SK-N-SH (cell line): ENCODE measurements at regions not wholly inside any gene's neighbourhood (a gene's known extent, or its start where the extent isn't known, plus 50 kb on each side); places are given as distances from the start of the nearest gene placed in this dataset.
"Not testable (repeated sequence)": the region's sequence is repeated elsewhere in the genome, so short reads cannot be mapped to it uniquely, and the experiment has no call there.

Source experiments
- CTCF ChIA-PET: fragments of 300-600, 350-600 bp; formaldehyde crosslinking; extraction: SDS; loops from one replicate; lab custom pipeline; 2021; lab: Yijun Ruan, JAX
- POLR2A ChIA-PET: fragments of 350-600 bp; sonication (Branson Sonifier 250); formaldehyde crosslinking; extraction: SDS; loops from one replicate; lab custom pipeline; 2020; ENCODE audit warnings: antibody characterized with exemption, inconsistent platforms; lab: Yijun Ruan, JAX
- DNase-seq: peaks from one replicate; pipeline ENCODE4 v3.0.0; 2012
- H2AFZ ChIP-seq: fragments of 200-600 bp; sonication (generic); 2 replicates; pipeline ENCODE4 v1.8.1; 2016; ENCODE audit warnings: antibody characterized with exemption, mild to moderate bottlenecking, low read depth
- H3F3A ChIP-seq: fragments of 200-600 bp; sonication (generic); replicated peaks from 2 replicates; pipeline ENCODE3; 2016; ENCODE audit warnings: antibody characterized with exemption, mild to moderate bottlenecking; ENCODE audit not compliant: insufficient read depth
- H3K27ac ChIP-seq, 2 experiments: fragments of 200-500 bp in 1 of 2; fragments of 200-600 bp in 1 of 2; sonication (Bioruptor generic) in 1 of 2; sonication (generic), shearing (Covaris generic) in 1 of 2; 2 replicates each; pipeline versions ENCODE4 v1.5.1 to v1.6.1; 2014 to 2016; ENCODE audit warnings: low read depth in 2 of 2, inconsistent platforms in 1 of 2, low read length in 1 of 2, mild to moderate bottlenecking in 1 of 2, mixed read lengths in 1 of 2
- H3K27me3 ChIP-seq: fragments of 200-600 bp; sonication (generic), shearing (Covaris generic); 2 replicates; pipeline ENCODE4 v1.6.1; 2016; ENCODE audit warnings: mixed run types; ENCODE audit not compliant: insufficient read depth
- H3K36me3 ChIP-seq, 2 experiments: fragments of 200-500 bp in 1 of 2; fragments of 200-600 bp in 1 of 2; sonication (Bioruptor generic) in 1 of 2; sonication (generic) in 1 of 2; replicated peaks in 1 of 2; 2 replicates each; pipeline versions ENCODE3 to v1.5.1; 2014 to 2016; ENCODE audit warnings: low read length in 1 of 2, mild to moderate bottlenecking in 1 of 2; ENCODE audit not compliant: insufficient read depth in 2 of 2, control insufficient read depth in 1 of 2
- H3K4me1 ChIP-seq, 2 experiments: fragments of 200-500 bp in 1 of 2; fragments of 200-600 bp in 1 of 2; sonication (Bioruptor generic) in 1 of 2; sonication (generic), shearing (Covaris generic) in 1 of 2; 2 replicates each; pipeline versions ENCODE4 v1.5.1 to v1.6.1; 2014 to 2016; ENCODE audit warnings: low read depth in 1 of 2, low read length in 1 of 2, mixed run types in 1 of 2; ENCODE audit not compliant: insufficient read depth in 2 of 2, control insufficient read depth in 1 of 2
- H3K4me2 ChIP-seq: fragments of 200-600 bp; sonication (generic), shearing (Covaris generic); 2 replicates; pipeline ENCODE4 v1.6.1; 2017; ENCODE audit warnings: mixed run types
- H3K4me3 ChIP-seq, 2 experiments: fragments of 200-500 bp in 1 of 2; fragments of 200-600 bp in 1 of 2; sonication (Bioruptor generic) in 1 of 2; sonication (generic), shearing (Covaris generic) in 1 of 2; 2 replicates each; pipeline versions ENCODE4 v1.5.1 to v1.8.1; 2014 to 2016; ENCODE audit warnings: low read depth in 2 of 2, inconsistent platforms in 1 of 2, low read length in 1 of 2, mild to moderate bottlenecking in 1 of 2, mixed read lengths in 1 of 2, moderate library complexity in 1 of 2
- H3K79me2 ChIP-seq: fragments of 200-600 bp; sonication (generic); 2 replicates; pipeline ENCODE4 v1.8.1; 2017; ENCODE audit warnings: mild to moderate bottlenecking; ENCODE audit not compliant: insufficient read depth
- H3K9ac ChIP-seq: fragments of 200-600 bp; sonication (generic); 2 replicates; pipeline ENCODE4 v1.6.1; 2017; ENCODE audit warnings: mixed run types
- H3K9me2 ChIP-seq: fragments of 200-600 bp; sonication (generic); 2 replicates; pipeline ENCODE4 v1.6.1; 2017; ENCODE audit warnings: mixed run types
- H3K9me3 ChIP-seq: fragments of 200-600 bp; sonication (generic); 2 replicates; pipeline ENCODE4 v1.6.1; 2017; ENCODE audit warnings: mixed run types, mild to moderate bottlenecking, moderate library complexity
- H4K20me1 ChIP-seq: fragments of 200-600 bp; sonication (generic); 2 replicates; pipeline ENCODE4 v1.6.1; 2017; ENCODE audit warnings: mild to moderate bottlenecking, mixed run types; ENCODE audit not compliant: insufficient read depth
- CHD2 ChIP-seq: fragments of 150-350 bp; IDR thresholded peaks from 2 replicates; pipeline ENCODE4 v1.6.1; 2018; ENCODE audit warnings: low read length; ENCODE audit not compliant: partially characterized antibody
- GABPA ChIP-seq: IDR thresholded peaks from 2 replicates; pipeline ENCODE4 v1.4.0; 2012; ENCODE audit warnings: low read depth, mild to moderate bottlenecking
- MEF2A ChIP-seq: IDR thresholded peaks from 2 replicates; pipeline ENCODE4 v1.4.0; 2012; ENCODE audit warnings: low read depth, borderline replicate concordance
- POLR2AphosphoS5 ChIP-seq: IDR thresholded peaks from 2 replicates; pipeline ENCODE4 v1.6.1; 2012; ENCODE audit warnings: low read depth, low read length
- RAD21 ChIP-seq: IDR thresholded peaks from 2 replicates; pipeline ENCODE4 v1.6.1; 2012; ENCODE audit warnings: mild to moderate bottlenecking, low read length
- RCOR1 ChIP-seq: fragments of 150-350 bp; IDR thresholded peaks from 2 replicates; pipeline ENCODE4 v1.6.1; 2017; ENCODE audit warnings: antibody characterized with exemption, low read length
- RFX5 ChIP-seq: IDR thresholded peaks from 2 replicates; pipeline ENCODE4 v1.6.1; 2012; ENCODE audit warnings: mild to moderate bottlenecking, improper control_type of control experiment, low read length
- SIN3A ChIP-seq: IDR thresholded peaks from 2 replicates; pipeline ENCODE4 v1.6.1; 2012; ENCODE audit warnings: low read depth, mild to moderate bottlenecking, low read length, moderate library complexity, borderline replicate concordance
- TAF1 ChIP-seq: IDR thresholded peaks from 2 replicates; pipeline ENCODE4 v1.6.1; 2012; ENCODE audit warnings: low read depth, mild to moderate bottlenecking, low read length, moderate library complexity, borderline replicate concordance
- TEAD4 ChIP-seq: IDR thresholded peaks from 2 replicates; pipeline ENCODE4 v1.4.0; 2012; ENCODE audit warnings: mild to moderate bottlenecking, borderline replicate concordance; ENCODE audit not compliant: insufficient read depth
- WGBS: methylation state at CpG from one replicate; pipeline ENCODE4 v1.1.6; 2017; ENCODE audit warnings: low lambda C conversion rate; 5-methylcytosine and 5-hydroxymethylcytosine counted together
- TF ChIP-seq, protein P1 (sequence below): fragments of 150-350 bp; IDR thresholded peaks from 2 replicates; pipeline ENCODE4 v1.6.1; 2016; ENCODE audit warnings: mild to moderate bottlenecking, low read depth, low read length
- TF ChIP-seq, protein P2 (sequence below): IDR thresholded peaks from 2 replicates; pipeline ENCODE4 v1.4.0; 2012; ENCODE audit warnings: low read depth, borderline replicate concordance
- TF ChIP-seq, protein P3 (sequence below): IDR thresholded peaks from 2 replicates; pipeline ENCODE4 v1.4.0; 2012; ENCODE audit warnings: low read depth, borderline replicate concordance

DNA sequence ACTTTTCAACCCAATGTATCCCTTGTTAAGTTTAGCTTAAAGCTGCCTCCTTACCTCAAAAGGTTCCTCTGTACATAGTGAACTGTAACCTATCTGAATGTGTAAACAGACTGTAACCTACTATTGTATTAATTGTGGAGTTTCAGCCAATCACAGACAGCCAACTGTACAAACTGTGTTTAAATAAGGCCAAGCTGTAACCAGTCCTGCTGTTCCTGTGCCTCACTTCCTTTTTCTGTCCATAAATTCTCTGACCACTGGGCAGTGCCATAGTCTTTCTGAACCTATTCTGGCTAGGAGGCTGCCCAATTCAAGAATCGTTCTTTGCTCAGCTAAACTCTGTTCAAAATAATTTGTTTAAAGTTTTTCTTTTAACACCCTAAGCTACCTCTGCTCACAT is 74.7 kb upstream of the DAPK1 start:
- H2AFZ ChIP-seq = no peak overlapping the region
- no peak overlapping the region for H3K9ac ChIP-seq
- no peaks in the 10 kb centered on the region for H3K4me1 ChIP-seq
- no peaks in the 10 kb centered on the region for H3F3A ChIP-seq
- no peaks in the 10 kb centered on the region for H3K27me3 ChIP-seq
- 42% methylated on average over 1 of the region's 1 CpG for WGBS
- no peak overlapping the region for H3K4me2 ChIP-seq
- no peaks in the 10 kb centered on the region for H4K20me1 ChIP-seq
- peak; percentile 27; the same call in 1 of the 2 replicates for TF ChIP-seq RAD21
- TF ChIP-seq, protein P1, sequence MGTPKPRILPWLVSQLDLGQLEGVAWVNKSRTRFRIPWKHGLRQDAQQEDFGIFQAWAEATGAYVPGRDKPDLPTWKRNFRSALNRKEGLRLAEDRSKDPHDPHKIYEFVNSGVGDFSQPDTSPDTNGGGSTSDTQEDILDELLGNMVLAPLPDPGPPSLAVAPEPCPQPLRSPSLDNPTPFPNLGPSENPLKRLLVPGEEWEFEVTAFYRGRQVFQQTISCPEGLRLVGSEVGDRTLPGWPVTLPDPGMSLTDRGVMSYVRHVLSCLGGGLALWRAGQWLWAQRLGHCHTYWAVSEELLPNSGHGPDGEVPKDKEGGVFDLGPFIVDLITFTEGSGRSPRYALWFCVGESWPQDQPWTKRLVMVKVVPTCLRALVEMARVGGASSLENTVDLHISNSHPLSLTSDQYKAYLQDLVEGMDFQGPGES = no peak
- no peaks in the 10 kb centered on the region for H3K79me2 ChIP-seq
- no peak for DNase-seq
- CTCF ChIA-PET = interaction anchor here (1.0 to 1.6 kb wide), 2 partner anchors 25 to 75 kb away, joined by 3 to 4 read pairs; partner anchors contain the start of gene DAPK1
- no peaks in the 10 kb centered on the region for H3K9me2 ChIP-seq
- H3K27ac ChIP-seq = no peak overlapping the region
- no peaks in the 10 kb centered on the region for H3K36me3 ChIP-seq
- POLR2A ChIA-PET = no interaction called here
- H3K9me3 ChIP-seq = no peaks in the 10 kb centered on the region
- no peak overlapping the region for H3K4me3 ChIP-seq

DNA sequence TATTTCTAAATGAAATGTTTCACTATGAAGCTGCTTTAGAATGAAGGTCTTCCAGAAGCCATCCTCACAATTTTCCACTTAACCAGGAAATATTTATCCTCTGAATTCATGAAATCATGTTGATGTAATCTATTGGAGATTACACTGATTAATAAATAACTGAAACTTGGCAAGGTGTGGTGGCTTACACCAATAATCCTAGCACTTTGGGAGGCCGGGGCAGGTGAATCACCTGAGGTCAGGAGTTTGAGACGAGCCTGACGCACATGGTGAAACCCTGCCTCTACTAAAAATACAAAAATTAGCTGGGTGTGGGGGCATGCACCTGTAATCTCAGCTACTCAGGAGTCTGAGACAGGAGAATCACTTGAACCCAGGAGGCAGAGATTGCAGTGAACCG is 73.8 kb upstream of the DAPK1 start:
- H3F3A ChIP-seq, H3K4me1 ChIP-seq, H2AFZ ChIP-seq, DNase-seq, H3K9me3 ChIP-seq, H3K9ac ChIP-seq, H3K79me2 ChIP-seq, H4K20me1 ChIP-seq, H3K27me3 ChIP-seq, H3K9me2 ChIP-seq, H3K4me3 ChIP-seq, H3K27ac ChIP-seq, H3K4me2 ChIP-seq, POLR2A ChIA-PET, H3K36me3 ChIP-seq: not testable (repeated sequence)
- CTCF ChIA-PET = interaction anchor here (1.6 kb wide), 1 partner anchor 25 kb away, joined by 3 read pairs; no protein-coding TSS in a partner anchor
- 55% methylated on average over 4 of the region's 4 CpGs for WGBS

DNA sequence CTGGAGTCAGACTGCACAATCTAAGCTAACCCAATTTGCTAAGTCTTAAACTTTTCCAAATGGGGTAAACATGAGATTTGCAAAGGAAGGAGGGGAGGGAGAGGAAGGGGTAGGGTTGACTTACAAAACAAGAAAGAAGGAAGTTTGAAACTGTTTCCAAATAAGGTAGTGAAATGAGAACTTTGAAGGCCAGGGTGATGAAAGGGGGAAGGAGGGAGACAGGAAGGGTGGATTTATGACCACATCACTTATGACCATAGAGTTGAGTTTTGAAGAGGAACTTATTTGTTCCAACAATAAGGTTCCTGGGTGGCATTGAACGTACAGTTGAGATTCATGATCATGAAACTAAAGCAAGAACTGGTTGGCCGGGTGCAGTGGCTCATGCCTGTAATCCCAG is 72.5 kb upstream of the DAPK1 start:
- TF ChIP-seq, protein P2, sequence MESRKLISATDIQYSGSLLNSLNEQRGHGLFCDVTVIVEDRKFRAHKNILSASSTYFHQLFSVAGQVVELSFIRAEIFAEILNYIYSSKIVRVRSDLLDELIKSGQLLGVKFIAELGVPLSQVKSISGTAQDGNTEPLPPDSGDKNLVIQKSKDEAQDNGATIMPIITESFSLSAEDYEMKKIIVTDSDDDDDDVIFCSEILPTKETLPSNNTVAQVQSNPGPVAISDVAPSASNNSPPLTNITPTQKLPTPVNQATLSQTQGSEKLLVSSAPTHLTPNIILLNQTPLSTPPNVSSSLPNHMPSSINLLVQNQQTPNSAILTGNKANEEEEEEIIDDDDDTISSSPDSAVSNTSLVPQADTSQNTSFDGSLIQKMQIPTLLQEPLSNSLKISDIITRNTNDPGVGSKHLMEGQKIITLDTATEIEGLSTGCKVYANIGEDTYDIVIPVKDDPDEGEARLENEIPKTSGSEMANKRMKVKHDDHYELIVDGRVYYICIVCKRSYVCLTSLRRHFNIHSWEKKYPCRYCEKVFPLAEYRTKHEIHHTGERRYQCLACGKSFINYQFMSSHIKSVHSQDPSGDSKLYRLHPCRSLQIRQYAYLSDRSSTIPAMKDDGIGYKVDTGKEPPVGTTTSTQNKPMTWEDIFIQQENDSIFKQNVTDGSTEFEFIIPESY = no peak
- TF ChIP-seq GABPA = no peak
- TF ChIP-seq TEAD4 = no peak
- no peak for TF ChIP-seq POLR2AphosphoS5
- TF ChIP-seq, protein P3, sequence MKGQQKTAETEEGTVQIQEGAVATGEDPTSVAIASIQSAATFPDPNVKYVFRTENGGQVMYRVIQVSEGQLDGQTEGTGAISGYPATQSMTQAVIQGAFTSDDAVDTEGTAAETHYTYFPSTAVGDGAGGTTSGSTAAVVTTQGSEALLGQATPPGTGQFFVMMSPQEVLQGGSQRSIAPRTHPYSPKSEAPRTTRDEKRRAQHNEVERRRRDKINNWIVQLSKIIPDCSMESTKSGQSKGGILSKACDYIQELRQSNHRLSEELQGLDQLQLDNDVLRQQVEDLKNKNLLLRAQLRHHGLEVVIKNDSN = no peak
- no peak for TF ChIP-seq SIN3A
- no peak for TF ChIP-seq TAF1
- TF ChIP-seq CHD2 = no peak
- no peak for TF ChIP-seq RFX5
- TF ChIP-seq MEF2A = no peak
- no peak for TF ChIP-seq RCOR1
- Histone ChIP-seq H3K9me2 (no peaks in the 10 kb centered on the region), H3K9me3 (no peaks in the 10 kb centered on the region), H3K27ac (no peak overlapping the region), H4K20me1 (no peaks in the 10 kb centered on the region), H2AFZ (no peak overlapping the region), H3K27me3 (no peaks in the 10 kb centered on the region), H3F3A (no peaks in the 10 kb centered on the region), H3K79me2 (no peaks in the 10 kb centered on the region), H3K4me2 (no peak overlapping the region), H3K4me1 (no peaks in the 10 kb centered on the region), H3K36me3 (no peaks in the 10 kb centered on the region), H3K4me3 (no peak overlapping the region), H3K9ac (no peak overlapping the region)
- POLR2A ChIA-PET = no interaction called here
- DNase-seq = no peak
- 14% methylated on average over 2 of the region's 2 CpGs for WGBS
- CTCF ChIA-PET = no interaction called here
